GM18951 (cell line): ENCODE measurements at regions not wholly inside any gene's neighbourhood (a gene's known extent, or its start where the extent isn't known, plus 50 kb on each side); places are given as distances from the start of the nearest gene placed in this dataset.

ENCODE experiments used
- POLR2A ChIP-seq: IDR thresholded peaks from 4 replicates; pipeline ENCODE4 v1.6.1; 2011; ENCODE audit warnings: mild to moderate bottlenecking; ENCODE audit not compliant: insufficient read length, insufficient read depth; ENCODE audit errors: extremely low read depth
- in situ Hi-C: fragments of 300-500 bp; cut with MboI; formaldehyde crosslinking; loops from one replicate; pipeline ENCODE4 v1.12.0; 2022; ENCODE audit warnings: low sequenced_read_pairs, mixed read lengths, inconsistent platforms; ENCODE audit not compliant: unreplicated experiment

DNA sequence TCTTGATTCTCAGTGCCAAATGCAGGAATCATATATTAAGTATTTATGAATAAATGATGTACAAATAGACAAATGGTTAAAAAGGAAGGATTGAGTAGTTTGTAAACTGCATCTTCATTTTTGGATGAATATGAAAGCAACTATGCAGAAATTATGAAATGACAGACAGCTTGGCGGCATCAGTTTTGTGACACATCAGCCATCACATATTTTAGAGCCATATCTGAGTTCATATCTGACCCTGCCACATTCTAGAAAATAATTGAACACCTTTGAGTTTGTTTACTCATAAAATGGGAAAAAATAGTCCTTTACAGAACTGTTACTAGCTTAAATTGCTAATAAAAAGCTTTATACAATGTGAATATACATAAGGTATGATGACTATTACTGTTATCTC lies 448.2 kb downstream of the KIF20B start:
- in situ Hi-C loops: no loop called here
- no peak for TF ChIP-seq POLR2A

DNA sequence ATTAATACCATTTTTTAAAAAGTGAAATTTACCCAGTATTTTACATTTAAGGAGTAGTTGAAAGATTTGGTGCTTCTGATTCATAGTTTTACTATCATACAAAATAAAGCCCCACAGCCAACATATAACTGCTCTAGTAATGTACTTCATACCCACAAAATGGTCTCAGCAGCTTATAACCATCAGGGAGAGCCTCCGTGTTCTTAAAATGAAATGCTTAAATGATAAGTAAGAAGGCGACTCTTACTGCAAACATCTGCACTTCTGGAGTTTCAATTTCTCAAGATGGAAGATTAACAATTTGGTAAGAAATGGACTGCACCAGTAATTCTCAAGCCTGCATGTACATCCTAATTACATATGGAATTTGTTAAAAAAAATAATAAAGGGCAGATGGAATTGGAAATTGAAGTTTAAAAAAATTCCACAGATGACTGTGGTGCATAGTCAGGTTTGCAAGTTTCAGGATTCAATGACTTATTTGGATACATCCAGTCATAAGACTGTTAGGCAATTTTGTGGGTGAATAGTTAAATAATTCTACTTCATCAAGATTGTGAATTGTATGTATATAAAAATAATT lies 461.0 kb downstream of the KIF20B start:
- in situ Hi-C loops: no loop called here
- no peak for TF ChIP-seq POLR2A

DNA sequence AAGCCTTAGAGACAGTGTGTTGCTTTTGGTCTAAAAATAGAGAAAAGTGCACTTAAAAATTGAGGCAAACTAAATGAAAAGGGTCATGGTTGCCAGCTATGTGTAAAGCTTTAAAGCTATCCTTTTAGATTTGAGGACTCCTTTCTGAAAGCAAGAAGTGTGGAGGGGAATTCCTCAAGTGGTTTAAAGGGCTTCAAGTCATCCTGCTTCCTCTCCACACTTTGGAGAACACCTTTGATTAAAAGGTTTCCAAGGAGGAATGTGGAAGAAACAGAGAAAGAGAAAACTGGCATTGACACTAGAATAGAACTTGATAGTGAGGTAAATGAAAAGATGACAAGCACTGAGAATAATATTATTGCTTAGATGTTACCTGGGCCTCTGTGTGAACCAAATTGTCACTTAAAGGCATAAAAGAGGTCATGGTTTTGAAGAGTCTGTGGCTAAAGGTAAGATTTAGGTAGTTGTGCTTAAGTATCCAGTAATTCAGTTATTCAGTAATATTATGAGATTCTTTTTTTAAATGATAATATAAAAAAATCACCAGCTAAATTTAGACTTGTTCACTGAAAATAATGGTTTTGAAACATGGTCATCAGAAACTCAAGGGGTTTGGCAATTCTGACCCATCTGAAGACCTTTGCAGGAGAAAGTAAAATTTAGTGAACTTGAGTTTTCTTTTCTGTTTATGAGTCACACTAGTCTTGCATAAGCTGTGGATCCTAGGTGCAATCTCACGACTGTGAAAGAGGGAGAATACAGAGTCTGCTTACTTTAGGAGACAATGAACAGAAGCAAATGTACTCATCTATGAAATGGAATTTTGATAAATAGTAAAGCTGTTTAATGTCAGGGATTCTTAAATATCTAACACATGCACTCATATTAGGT lies 466.0 kb downstream of the KIF20B start:
- no peak for TF ChIP-seq POLR2A
- in situ Hi-C loops: no loop called here

DNA sequence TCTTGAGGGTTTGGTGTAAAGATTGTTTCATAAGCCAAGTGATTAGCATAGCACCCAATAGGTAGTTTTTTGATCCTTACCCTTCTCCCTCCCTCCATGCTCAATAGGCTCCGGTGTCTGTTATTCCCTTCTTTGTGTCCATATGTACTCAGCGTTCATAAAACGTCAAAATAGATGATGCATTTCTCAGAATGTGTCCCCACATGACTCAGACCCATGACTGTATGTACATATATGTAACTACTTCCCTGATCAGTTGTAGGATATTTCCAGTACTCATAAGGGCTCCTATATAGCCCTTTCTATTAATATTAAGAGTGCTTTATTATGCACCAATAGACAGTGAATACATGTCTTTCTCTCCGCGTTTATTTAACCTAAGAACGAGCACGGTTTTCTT lies 466.9 kb downstream of the KIF20B start:
- in situ Hi-C loops: no loop called here
- no peak for TF ChIP-seq POLR2A

DNA sequence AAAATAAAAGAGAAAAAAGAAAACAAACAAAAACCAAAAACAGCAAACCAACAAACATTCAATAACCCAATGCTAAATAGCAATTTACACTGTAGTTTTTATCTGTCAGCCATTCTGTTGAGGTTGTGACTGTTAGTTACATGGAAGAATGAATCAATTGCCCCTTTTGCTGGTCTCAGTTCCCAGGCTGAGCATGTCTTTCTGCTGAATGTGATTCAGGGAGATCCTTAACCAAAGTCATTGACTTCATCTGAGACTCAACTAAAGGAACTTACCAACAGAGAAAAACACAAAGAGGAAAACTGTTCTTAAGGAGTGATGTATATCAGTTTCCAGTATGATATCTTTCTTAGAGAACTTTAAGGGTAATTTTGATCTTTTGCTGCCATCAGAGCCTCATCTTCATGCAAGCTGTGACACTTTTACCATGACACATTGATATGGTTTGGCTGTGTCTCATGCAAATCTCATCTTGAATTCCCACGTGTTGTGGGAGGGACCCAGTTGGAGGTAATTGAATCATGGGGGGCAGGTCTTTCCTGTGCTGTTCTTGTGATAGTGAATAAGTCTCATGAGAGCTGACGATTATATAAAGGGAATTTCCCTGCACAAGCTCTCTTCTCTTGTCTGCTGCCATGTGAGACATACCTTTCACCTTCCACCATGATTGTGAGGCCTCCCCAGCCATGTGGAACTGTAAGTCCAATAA lies 469.8 kb downstream of the KIF20B start:
- no peak for TF ChIP-seq POLR2A
- in situ Hi-C loops: no loop called here

DNA sequence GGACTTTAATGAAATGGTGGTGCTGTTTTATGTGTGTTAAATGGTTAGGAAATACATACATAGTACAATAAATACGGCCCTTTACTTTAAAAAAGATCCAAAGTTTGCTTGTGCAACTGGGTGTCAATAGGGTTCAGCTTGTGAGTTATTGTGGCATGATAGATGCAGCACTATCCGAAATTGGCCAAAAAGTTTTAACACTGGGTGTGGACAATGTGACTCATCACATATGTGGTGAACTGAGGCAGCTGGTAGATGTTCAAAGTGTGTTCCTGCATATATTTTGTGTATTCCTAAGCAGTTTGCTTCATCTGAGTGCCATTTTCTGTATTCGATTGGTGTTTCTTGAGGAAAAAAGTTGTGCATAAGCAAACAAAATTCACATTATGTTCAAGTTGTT lies 473.1 kb downstream of the KIF20B start:
- no peak for TF ChIP-seq POLR2A
- in situ Hi-C loops: no loop called here

DNA sequence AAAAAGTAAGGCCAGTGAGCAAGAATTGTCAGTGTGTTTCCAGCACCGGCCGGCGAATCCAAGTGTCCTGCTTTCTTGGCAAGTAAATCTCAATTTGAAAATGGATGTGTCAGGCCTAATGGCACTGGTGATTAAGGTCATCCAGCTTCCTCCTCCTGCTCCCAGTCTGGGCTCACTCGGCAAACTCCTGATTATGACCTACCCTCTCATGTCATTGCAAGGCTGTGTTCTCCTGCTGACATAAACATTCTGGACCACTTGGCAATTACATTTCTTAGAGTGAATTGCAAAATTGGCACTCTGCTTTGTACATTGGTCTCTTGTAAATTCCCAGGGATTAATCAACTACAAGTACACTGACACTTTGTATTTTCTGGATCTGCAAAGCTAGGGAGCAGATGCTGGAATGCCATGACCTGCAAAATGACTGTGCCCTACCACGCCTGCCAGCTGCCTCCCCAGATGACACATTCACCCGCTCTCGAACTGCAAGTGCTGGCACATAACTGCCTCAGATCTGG lies 473.8 kb downstream of the KIF20B start:
- no peak for TF ChIP-seq POLR2A
- in situ Hi-C loops: no loop called here

DNA sequence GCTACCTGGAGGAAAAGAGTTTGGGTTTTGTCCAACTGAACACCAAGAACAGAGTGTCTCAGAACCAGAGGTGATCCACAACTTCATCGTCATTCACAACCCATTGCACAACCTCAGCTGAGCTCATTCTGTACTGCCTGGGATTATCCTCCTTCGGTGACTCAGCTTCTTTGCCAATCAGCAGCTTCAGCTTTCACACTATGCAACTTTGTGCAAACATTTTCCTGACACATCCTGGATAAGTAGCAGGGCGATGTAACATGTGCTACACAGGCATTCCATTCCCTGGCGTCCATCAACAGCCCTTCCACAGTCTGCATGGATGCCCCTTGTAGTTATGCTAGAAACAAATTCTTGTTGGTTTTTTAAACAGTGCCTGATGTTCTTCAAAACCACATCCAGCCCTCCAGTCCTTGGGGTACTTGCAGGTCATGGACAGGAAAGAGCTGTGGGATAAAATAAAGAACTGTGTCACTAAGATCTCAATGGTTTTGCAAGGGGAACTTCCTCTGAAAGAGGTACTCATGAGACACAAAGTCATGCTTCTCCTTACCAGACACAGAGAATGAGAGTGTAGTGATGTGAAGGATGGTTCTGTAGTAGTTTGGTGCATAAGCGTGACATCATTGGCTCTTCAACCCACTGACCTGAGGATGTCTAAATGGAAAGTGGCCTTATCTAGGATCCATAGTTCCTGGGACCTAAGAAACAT lies 478.5 kb downstream of the KIF20B start:
- no peak for TF ChIP-seq POLR2A
- in situ Hi-C loops: no loop called here

DNA sequence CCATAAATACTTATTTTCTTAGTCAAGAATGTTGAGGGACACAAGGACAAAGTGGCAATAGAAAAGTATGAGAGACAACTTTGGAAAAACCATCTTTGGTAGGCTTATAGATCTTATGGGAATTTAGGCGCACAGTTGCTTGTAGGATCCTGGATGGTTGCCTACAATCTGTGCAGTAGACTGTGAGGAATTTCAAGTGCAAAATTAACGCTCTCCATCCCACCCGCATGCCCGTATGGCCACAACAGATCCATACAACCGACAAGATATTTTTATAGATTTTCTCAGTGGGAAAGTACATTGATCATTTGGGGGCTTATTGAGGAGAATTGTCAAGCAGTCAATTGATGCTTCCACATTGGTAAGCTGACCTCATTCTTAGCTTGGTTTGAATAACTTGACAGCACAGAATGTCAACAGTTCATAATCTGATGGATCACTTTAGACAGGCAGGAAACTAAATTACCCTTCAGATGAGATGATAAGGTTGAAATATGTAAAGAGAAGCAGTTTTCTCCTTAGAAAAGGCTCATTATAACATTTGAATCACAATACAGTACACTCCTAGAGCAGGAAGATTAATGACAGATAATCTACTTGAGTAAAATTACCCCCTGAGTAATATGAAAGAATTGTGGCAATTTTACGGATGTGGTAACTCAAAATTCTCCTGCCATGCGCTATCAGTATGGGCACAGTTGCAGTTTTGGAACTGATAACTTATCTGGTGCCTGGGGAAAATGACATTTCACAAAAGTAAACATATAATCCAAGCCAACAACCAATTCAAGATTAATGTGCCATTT lies 479.7 kb downstream of the KIF20B start:
- TF ChIP-seq POLR2A: no peak
- in situ Hi-C loops: no loop called here

DNA sequence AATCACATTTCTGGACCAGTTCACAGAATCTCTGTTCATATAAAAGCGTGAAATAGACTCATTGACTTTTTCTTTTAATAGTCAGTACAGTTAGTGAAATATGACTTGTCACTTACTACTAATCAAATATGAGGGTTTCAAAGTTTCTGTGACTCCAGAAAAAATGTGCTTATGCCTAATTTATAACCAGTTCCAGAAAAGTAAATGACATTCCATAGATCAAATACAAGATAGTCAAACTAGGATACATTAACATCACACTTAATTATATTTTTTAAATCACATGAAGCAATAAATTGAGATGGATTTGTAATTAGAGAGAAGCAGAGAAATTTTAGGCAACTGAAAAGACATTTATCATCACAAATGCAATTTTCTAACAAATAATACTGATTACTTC lies 491.4 kb downstream of the KIF20B start:
- TF ChIP-seq POLR2A: no peak
- in situ Hi-C loops: no loop called here

DNA sequence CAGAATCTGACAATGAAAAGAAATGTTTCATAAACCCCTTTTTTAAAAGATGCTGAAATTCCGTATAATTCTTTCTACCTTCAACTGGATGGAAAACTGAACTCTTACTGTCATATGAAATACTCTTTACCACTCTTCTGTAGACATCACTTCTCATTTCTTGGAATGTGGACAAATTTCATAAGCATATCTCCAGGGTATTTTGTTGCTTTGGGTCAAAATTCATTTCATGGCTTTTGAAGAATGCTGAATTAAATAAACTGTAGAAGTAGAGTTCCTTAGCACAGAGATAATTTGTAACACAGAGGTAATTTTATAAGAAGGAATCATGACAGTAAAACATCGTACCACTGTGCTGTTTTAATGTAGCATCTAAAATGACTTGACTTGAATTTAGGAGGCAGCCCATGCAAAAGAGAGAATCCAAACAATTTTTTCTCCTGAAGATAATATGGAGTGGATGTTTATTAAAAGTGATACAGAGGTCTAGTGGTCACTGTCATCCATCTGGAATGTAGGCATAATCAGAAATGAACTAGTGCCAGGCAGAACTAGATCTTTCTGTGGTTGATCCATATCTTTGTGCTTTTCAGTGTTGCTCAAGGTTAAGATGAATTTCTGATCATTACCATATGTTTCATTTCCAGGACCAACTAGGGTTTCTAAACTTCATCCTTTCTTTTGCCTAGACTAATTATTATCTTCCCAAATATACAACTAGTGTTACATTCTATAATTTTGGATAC lies 492.0 kb downstream of the KIF20B start:
- in situ Hi-C loops: no loop called here
- TF ChIP-seq POLR2A: no peak

DNA sequence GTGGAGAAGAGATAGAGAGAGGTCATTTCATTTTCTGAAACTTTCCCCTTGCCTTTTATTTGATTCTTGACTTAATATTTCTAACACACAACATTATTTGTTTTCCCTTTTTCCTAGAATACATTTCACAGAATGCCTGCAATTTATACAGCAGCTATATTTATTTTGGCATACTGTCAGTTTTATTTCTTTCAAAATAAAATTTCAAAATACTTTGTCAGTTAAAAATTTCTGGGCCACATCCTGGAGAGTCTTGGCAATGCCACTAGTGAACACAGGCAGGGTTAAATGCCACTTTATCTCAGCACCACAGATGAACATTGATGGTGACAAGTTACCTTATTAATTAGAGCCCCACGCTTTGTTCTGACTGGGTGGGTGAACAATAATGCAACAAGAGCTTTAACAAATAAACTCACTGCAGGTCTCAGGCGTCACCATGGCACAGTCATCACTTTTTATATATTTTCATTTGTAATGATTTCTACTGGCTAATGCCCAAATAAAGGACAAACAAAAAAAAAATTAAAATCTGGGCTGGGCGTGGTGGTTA lies 494.0 kb downstream of the KIF20B start:
- TF ChIP-seq POLR2A: no peak
- in situ Hi-C loops: no loop called here

DNA sequence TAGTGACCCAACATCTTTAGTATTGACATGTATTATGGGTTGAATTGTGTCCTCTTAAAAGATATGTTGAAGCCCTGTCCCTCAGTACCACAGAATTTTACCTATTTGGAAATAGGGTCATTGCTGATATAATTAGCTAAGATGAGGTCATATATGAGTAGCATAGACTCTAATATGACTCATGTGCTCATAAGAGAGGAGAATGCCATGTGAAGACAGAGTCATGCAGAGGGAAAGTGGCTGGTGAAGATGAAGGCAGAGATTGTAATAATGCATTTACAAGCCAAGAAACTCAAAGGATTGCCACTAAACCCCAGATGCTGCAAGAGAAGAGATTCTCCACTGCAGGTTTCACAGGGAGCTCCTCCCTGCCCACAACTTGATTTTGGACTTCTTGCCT lies 496.4 kb downstream of the KIF20B start:
- in situ Hi-C loops: no loop called here

More for the DNA sequence above, 496.4 kb downstream of the KIF20B start:
- no peak for TF ChIP-seq POLR2A
